Astrocyte (in vitro differentiated cells and primary cell): ENCODE measurements at regions not wholly inside any gene's neighbourhood (a gene's known extent, or its start where the extent isn't known, plus 50 kb on each side); places are given as distances from the start of the nearest gene placed in this dataset.

ENCODE experiments used
- CTCF ChIP-seq: IDR thresholded peaks from 2 replicates; pipeline ENCODE4 v1.5.1; 2011; ENCODE audit warnings: low read depth, mild to moderate bottlenecking, inconsistent platforms, low read length, moderate library complexity; ENCODE audit not compliant: insufficient read depth
- EZH2 ChIP-seq: IDR thresholded peaks from 2 replicates; pipeline ENCODE4 v1.6.1; 2012; ENCODE audit warnings: mild to moderate bottlenecking, low read length, inconsistent platforms; ENCODE audit not compliant: insufficient read depth

GRCh38 chr5:133816791-133817190, 151.6 kb downstream of the C5orf15 start:
- TF ChIP-seq EZH2 (no peak), CTCF (no peak)
